Upper lobe of left lung (tissue), 6 donors: ENCODE measurements at regions not wholly inside any gene's neighbourhood (a gene's known extent, or its start where the extent isn't known, plus 50 kb on each side); places are given as distances from the start of the nearest gene placed in this dataset.

Experiments
- ATAC-seq, 2 donors: fragments of 200-7000 bp; cut with Tn5 transposase; one replicate each; pipeline ENCODE4 v1.9.1; 2022; ENCODE audit warnings: mild to moderate bottlenecking in 2 of 2, moderate library complexity in 2 of 2; ENCODE audit not compliant: low FRiP score in 2 of 2
- DNase-seq, 2 donors: peaks; one replicate each; pipeline ENCODE4 v3.0.0-alpha.2; 2019 to 2020
- H3K27ac ChIP-seq, 4 donors: fragments of 200-600 bp; sonication (generic); one replicate each; pipeline ENCODE4 v1.5.1; 2016 to 2019
- H3K27me3 ChIP-seq, 4 donors: fragments of 200-600 bp; sonication (generic); one replicate each; pipeline ENCODE4 v1.5.1; 2017 to 2019
- H3K36me3 ChIP-seq, 4 donors: fragments of 200-600 bp; sonication (generic); one replicate each; pipeline ENCODE4 v1.5.1; 2016 to 2019
- H3K4me1 ChIP-seq, 4 donors: fragments of 200-600 bp; sonication (generic); one replicate each; pipeline ENCODE4 v1.5.1; 2018 to 2019
- H3K4me3 ChIP-seq, 4 donors: fragments of 200-600 bp; sonication (generic); one replicate each; pipeline ENCODE4 v1.5.1; 2017 to 2019; ENCODE audit warnings: mild to moderate bottlenecking in 2 of 4, moderate library complexity in 1 of 4
- H3K9me3 ChIP-seq, 4 donors: fragments of 200-600 bp; sonication (generic); one replicate each; pipeline ENCODE4 v1.5.1; 2018 to 2019
- EP300 ChIP-seq, 4 donors: sonication (generic); formaldehyde crosslinking; IDR thresholded peaks; one replicate each; pipeline ENCODE4 v1.5.1; 2017; ENCODE audit warnings: antibody characterized with exemption in 4 of 4, control low read depth in 2 of 4
- POLR2A ChIP-seq, 4 donors: fragments of 450-650 bp; IDR thresholded peaks; one replicate each; pipeline ENCODE4 v1.5.1; 2016 to 2017; ENCODE audit warnings: antibody characterized with exemption in 4 of 4, mild to moderate bottlenecking in 2 of 4
- POLR2AphosphoS5 ChIP-seq, 2 donors: sonication (generic); formaldehyde crosslinking; IDR thresholded peaks; one replicate each; pipeline ENCODE4 v1.5.1; 2017; ENCODE audit warnings: antibody characterized with exemption in 2 of 2
- WGBS, 2 donors: methylation state at CpG; one replicate each; pipeline ENCODE4 v1.1.5; 2017 to 2018; 5-methylcytosine and 5-hydroxymethylcytosine counted together
- TF ChIP-seq, protein P1 (sequence below), 6 experiments: fragments of 450-650 bp in 4 of 6; fragments of 200-600 bp in 2 of 6; sonication (generic) in 2 of 6; IDR thresholded peaks; one replicate each; pipeline ENCODE4 v1.5.1; 2016 to 2019; ENCODE audit warnings: antibody characterized with exemption in 6 of 6
- donor health status: DM: no; HTN: no; CAD: no; lungs with moderate emphysema.
- donor health status: DM: no; HTN: yes; CAD: no; lungs with severe emphysema.

DNA sequence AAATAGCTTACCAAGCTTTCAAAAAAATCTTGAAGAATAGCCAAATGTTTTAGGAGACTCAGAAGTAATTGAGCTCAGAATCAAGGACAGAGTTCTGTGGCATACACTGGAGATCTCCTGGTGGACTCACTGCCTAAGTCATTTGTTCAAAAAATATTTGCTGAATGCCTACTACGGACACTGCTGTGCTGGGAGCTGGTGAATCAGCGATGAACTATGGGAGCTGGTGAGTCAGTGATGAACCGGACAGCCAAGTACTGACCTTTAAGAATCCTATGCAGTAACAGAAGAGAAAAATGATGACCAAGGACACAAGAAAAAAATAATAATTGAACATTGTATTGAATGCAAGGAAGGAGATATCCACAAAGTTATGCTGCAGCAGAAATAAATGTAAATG, 717.9 kb upstream of the CXADR start:
- H3K4me1 ChIP-seq, result no peaks in the 10 kb centered on the region
- no peak overlapping the region for H3K27ac ChIP-seq
- DNase-seq, result no peak
- no peak overlapping the region for H3K4me3 ChIP-seq
- ATAC-seq, result peak in 1 of 2 donors; percentile 91
- TF ChIP-seq POLR2A (IDR thresholded peaks at IDR 0.05), result no peak
- TF ChIP-seq EP300 (IDR thresholded peaks at IDR 0.05), result no peak
- TF ChIP-seq, protein P1, sequence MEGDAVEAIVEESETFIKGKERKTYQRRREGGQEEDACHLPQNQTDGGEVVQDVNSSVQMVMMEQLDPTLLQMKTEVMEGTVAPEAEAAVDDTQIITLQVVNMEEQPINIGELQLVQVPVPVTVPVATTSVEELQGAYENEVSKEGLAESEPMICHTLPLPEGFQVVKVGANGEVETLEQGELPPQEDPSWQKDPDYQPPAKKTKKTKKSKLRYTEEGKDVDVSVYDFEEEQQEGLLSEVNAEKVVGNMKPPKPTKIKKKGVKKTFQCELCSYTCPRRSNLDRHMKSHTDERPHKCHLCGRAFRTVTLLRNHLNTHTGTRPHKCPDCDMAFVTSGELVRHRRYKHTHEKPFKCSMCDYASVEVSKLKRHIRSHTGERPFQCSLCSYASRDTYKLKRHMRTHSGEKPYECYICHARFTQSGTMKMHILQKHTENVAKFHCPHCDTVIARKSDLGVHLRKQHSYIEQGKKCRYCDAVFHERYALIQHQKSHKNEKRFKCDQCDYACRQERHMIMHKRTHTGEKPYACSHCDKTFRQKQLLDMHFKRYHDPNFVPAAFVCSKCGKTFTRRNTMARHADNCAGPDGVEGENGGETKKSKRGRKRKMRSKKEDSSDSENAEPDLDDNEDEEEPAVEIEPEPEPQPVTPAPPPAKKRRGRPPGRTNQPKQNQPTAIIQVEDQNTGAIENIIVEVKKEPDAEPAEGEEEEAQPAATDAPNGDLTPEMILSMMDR (IDR thresholded peaks at IDR 0.05), result no peak
- no peak for TF ChIP-seq POLR2AphosphoS5 (IDR thresholded peaks at IDR 0.05)
- H3K9me3 ChIP-seq, result no peaks in the 10 kb centered on the region
- no peaks in the 10 kb centered on the region for H3K27me3 ChIP-seq
- 89 to 93% methylated on average over 3 of the region's 3 CpGs for WGBS, 2 donors
- no peaks in the 10 kb centered on the region for H3K36me3 ChIP-seq

DNA sequence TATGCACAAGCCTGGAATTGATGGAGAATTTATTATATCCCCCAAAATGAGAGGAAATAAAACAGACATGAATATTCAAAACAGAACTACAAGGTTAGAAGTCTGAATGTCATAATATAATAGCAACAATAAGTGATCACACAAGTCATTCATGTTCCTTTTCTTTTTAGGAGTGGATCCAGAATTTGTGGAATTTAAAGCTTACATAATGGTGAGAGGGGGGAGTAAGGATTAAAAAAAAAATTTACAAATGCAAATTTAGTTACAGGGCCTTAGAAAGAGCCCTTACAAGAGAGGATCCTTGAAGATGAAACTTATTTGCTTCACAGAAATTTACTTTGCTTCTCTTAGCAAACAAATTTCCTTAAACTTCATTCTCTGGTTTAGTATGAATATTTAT, 716.1 kb upstream of the CXADR start:
- H3K4me3 ChIP-seq, result no peak overlapping the region
- no peak for ATAC-seq
- no peak for TF ChIP-seq POLR2AphosphoS5 (IDR thresholded peaks at IDR 0.05)
- TF ChIP-seq, protein P1 (IDR thresholded peaks at IDR 0.05), result no peak
- TF ChIP-seq POLR2A (IDR thresholded peaks at IDR 0.05), result no peak
- no peak for TF ChIP-seq EP300 (IDR thresholded peaks at IDR 0.05)

DNA sequence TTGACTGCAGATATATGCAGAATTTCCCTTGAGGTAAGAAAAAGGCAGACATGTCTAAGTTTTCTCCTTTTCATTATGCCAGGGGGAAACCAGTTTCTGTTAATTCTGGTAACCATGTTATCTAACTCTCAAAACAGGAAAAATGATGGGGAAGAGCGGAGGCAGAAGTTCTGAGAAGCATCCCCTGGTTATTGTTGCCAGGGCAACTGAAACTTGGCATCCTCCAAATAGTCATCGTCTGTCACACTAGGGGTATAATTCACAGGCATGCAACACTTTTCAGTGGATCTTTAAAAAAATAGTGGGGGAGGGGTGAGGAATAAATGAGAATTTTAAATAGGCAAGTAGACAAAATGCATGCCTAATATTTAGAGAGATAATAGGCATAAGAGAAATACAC, 715.3 kb upstream of the CXADR start:
- Histone ChIP-seq H3K27me3 (no peaks in the 10 kb centered on the region), H3K9me3 (no peaks in the 10 kb centered on the region), H3K36me3 (no peaks in the 10 kb centered on the region), H3K4me3 (no peak overlapping the region), H3K27ac (no peak overlapping the region), H3K4me1 (no peaks in the 10 kb centered on the region)
- no peak for DNase-seq
- no peak for TF ChIP-seq POLR2AphosphoS5 (IDR thresholded peaks at IDR 0.05)
- TF ChIP-seq, protein P1 (IDR thresholded peaks at IDR 0.05), result no peak
- no peak for ATAC-seq
- WGBS, 2 donors, result 75% methylated on average over 2 of the region's 2 CpGs

More for the DNA sequence above, 716.1 kb upstream of the CXADR start:
- no peaks in the 10 kb centered on the region for H3K27me3 ChIP-seq
- H3K27ac ChIP-seq, result no peak overlapping the region
- no peaks in the 10 kb centered on the region for H3K4me1 ChIP-seq
- no peak for DNase-seq
- no peaks in the 10 kb centered on the region for H3K36me3 ChIP-seq
- H3K9me3 ChIP-seq, result no peaks in the 10 kb centered on the region

DNA sequence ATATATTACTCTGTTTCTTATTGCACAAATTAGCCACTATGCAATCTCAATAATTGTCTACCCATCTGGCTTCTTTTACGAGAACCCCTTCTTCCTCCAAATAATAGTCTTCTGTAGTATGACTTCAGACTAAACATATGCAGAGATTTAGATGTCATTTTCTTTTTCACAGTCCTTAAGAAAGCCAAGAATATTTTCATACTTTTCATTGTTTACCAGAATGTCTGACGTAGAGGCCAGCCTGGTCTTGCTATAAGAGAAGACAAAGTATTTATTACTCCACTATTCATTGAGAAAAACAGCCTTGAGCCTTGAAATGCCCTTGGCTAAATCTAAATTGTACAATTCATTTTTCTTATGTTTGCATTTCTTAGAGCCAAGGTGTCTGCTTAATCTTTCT, 714.9 kb upstream of the CXADR start:
- TF ChIP-seq POLR2AphosphoS5 (IDR thresholded peaks at IDR 0.05), result no peak
- TF ChIP-seq EP300 (IDR thresholded peaks at IDR 0.05), result no peak
- TF ChIP-seq, protein P1 (IDR thresholded peaks at IDR 0.05), result no peak
- TF ChIP-seq POLR2A (IDR thresholded peaks at IDR 0.05), result no peak
- no peak for DNase-seq

DNA sequence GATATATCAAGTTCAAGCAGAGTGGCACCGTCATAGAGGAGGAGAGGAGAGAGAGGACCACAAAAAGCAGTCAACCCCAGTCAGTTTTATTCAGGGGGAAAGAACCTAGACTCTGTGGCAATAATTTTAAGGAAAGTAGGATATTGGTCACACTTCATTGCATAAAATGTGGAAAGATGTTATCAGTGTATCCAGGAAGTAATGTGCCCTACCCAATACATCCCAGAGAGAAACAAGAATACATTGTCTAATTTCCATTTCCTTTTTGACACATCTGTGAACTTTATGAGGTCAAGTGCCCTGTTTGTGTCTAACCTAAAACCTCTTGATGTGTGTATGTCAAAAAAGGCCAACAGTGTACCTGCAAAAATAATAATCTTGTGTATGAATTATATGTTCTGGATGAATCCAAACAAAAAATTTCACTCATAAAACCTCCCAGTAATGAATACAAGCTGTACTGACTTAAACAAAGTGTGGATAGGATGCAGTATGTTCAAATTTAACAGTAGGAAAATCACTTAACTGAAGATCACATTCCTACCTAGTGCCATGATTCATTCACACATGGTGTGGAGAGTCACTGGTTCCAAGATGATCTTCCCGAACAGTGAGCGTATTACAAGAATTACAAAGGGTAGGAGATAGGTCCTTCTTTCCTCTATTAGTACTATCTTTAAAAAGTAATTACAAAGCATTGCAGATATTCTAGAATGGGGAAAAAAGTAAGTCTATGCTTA, 712.1 kb upstream of the CXADR start:
- DNase-seq, result no peak
- TF ChIP-seq POLR2AphosphoS5 (IDR thresholded peaks at IDR 0.05), result no peak
- TF ChIP-seq POLR2A (IDR thresholded peaks at IDR 0.05), result no peak
- TF ChIP-seq, protein P1 (IDR thresholded peaks at IDR 0.05), result no peak
- no peak for TF ChIP-seq EP300 (IDR thresholded peaks at IDR 0.05)

More for the DNA sequence above, 714.9 kb upstream of the CXADR start:
- H3K9me3 ChIP-seq, result no peaks in the 10 kb centered on the region
- ATAC-seq, result no peak
- no peak overlapping the region for H3K4me3 ChIP-seq
- no peak overlapping the region for H3K27ac ChIP-seq
- no peaks in the 10 kb centered on the region for H3K27me3 ChIP-seq
- H3K36me3 ChIP-seq, result no peaks in the 10 kb centered on the region
- H3K4me1 ChIP-seq, result no peaks in the 10 kb centered on the region
- WGBS, 2 donors, result 72 to 73% methylated on average over 2 of the region's 2 CpGs

More for the DNA sequence above, 712.1 kb upstream of the CXADR start:
- Histone ChIP-seq H3K27me3 (no peaks in the 10 kb centered on the region), H3K4me1 (no peaks in the 10 kb centered on the region), H3K4me3 (no peak overlapping the region), H3K36me3 (no peaks in the 10 kb centered on the region), H3K9me3 (peaks cover 0 to 10% (median 5%) of the 10 kb centered on the region in 4 donors), H3K27ac (no peak overlapping the region)
- 84 to 90% methylated on average over 3 of the region's 3 CpGs for WGBS, 2 donors
- ATAC-seq, result no peak
